Activated gamma-delta T cell (primary cell): ENCODE measurements at regions not wholly inside any gene's neighbourhood (a gene's known extent, or its start where the extent isn't known, plus 50 kb on each side); places are given as distances from the start of the nearest gene placed in this dataset.

Experiments used
- DNase-seq: peaks from one replicate; lab custom pipeline; 2025; lab: John Stamatoyannopoulos, UW

DNA sequence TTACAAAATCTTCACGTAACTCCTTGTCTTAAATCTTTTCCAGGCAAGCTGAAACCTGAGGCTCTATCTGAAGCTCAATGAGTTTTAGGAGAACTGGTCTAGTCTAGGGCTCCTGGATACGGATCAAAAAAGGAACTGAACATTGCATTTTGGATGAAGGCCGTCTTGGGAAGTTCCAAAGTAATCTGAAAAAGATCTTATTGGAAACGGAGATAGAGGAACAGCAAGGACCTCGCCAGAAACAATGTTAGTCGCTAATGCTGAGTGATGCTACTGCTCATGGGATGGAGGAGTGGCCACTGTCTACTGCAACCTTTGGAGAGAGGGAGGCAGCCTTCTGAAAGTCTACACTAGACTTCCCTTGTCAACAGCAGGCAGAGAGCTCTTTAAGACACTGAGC, 91.4 kb upstream of the ATXN1 start:
- DNase-seq: no peak

- DNase-seq: no peak
Observed at GRCh38 chr6:16851758-16852157, 90.5 kb upstream of the ATXN1 start.

GRCh38 chr6:16851044-16851540, 89.8 kb upstream of the ATXN1 start:
- DNase-seq: no peak

GRCh38 chr6:16850681-16851026, 89.4 kb upstream of the ATXN1 start:
- DNase-seq: no peak

DNA sequence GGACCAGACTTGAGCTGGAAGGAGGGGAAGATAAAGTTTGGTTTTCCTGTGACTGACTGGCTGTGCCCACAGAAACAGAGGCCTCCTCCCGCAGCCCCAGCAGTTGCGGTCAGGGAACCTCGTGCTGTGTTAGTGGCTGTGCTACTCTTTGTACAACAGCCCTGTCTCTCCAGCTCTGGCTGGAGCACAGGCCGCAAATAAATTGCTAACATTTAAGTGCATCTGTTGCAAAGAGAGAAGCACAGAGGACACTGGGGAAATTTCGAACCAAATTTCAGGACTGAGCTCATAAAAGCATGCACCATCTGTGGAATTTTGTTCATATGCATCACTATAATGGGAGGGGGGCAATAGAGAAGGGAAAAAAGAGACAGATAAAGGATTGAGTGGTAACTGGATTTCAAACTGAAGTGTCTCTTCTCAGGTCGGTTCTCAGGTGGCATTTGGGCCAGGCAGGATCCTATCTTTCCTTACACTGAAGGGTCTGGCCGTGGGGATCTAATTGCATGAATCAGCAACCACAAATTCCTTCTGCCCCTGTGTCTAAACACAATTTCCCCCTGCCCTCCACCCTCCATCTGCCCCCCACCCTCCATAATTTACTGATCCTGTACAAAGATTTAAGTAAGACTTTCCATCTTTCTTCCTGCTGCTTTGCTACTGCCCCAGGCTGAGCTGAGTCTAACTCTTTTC, 88.9 kb upstream of the ATXN1 start:
- DNase-seq: no peak

GRCh38 chr6:16849280-16849987, 88.2 kb upstream of the ATXN1 start:
- DNase-seq: no peak

DNA sequence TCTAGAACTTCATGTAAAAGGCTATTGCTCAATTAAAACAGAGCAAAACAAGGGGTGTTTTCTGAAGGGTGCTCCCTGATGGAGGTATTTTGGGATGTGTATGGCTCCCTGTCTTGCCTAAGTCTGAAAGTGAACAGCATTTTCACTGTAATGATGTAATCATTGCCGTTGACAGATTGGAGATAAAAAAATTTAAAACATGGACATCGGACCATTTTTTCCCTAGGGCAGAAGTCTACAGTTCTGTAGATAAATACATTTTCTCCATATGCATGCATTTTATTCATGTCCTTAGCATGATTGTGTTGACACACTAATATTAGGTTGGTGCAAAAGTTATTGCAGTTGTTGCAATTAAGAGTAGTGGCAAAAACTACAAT, 85.1 kb upstream of the ATXN1 start:
- DNase-seq: no peak

DNA sequence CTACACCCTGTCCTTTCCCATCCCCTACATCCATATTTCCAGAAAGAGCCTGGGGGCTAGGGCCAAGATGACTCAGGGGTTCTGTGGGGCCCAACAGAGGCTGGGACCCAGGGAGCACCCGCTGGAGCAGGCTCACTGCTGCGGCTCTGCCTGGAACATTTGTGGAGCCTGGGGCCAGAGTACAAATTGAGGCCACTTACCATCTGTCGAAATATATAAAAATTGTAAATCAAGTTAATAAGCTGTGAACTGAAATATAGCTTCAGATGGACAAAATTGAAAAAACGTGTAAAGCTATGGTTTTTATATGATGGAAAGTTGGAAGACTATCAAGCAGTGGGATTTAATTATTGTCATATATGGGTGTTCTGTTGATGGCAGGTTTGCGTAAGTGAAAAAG, 82.9 kb upstream of the ATXN1 start:
- no peak for DNase-seq

DNA sequence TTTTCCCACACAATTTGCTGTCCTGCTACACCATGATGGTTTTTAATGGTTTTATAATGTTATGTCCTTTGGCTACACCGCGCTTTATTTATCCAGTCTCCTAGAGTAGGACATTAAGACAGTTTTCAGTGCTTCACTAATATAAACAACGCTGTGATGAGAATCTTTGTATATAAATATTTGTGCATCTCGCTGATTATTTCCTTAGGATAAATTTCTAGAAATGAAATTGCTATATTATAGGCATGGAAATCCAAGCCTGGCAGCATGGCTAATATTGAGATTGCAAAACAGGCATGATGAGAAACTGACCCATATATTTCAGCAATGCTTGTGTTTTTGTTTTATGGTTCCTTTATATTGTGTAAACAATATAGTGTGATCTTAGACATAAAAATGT, 81.4 kb upstream of the ATXN1 start:
- no peak for DNase-seq

GRCh38 chr6:16841241-16841640, 80.0 kb upstream of the ATXN1 start:
- DNase-seq: no peak

- no peak for DNase-seq
Observed at GRCh38 chr6:16840725-16841124, 79.5 kb upstream of the ATXN1 start.

DNA sequence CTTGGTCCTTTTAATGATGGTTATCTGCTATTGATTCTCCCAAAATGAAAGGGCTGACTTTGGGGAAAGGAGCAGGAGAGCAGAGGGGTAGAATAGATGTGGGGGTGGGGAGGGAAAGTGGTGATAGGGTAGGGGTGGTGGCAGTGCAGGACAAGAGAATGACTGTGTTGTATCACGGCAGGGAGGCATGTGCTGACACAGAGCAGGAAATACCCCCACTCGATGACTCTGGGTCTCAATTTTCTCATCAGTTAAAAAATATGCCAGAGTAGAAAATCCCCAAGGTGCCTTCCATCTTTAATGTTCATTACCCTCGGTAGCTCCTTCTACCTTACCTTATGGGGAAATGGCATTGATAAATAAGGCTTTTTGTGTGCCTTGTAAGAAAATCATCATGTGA, 79.0 kb upstream of the ATXN1 start:
- DNase-seq: no peak

DNA sequence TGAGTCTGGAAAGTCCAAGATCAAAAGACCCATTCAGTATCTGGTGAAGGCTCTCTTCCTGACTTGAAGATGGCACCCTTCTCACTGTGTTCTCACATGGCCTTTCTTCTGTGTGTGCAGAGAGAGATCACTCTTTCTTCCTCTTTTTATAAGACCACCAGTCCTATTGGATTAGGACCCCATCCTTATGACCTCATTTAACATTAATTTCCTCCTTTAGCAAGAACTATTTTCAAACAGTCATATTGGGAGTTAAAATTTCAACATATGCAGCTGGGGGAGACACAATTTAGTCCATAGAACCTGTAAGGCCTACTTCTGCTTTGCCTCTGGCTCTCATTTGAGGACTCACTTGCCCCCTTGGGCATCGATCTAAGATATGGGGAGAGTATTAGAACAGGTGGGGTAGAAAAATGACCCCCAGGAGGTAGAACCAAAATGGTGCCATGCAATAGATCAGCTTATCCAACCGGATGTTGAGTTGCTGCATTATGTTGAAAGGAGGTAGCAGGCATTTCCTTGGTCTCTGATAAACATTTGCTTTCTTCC, 78.4 kb upstream of the ATXN1 start:
- DNase-seq: no peak

GRCh38 chr6:16837217-16837972, 76.1 kb upstream of the ATXN1 start:
- no peak for DNase-seq

DNA sequence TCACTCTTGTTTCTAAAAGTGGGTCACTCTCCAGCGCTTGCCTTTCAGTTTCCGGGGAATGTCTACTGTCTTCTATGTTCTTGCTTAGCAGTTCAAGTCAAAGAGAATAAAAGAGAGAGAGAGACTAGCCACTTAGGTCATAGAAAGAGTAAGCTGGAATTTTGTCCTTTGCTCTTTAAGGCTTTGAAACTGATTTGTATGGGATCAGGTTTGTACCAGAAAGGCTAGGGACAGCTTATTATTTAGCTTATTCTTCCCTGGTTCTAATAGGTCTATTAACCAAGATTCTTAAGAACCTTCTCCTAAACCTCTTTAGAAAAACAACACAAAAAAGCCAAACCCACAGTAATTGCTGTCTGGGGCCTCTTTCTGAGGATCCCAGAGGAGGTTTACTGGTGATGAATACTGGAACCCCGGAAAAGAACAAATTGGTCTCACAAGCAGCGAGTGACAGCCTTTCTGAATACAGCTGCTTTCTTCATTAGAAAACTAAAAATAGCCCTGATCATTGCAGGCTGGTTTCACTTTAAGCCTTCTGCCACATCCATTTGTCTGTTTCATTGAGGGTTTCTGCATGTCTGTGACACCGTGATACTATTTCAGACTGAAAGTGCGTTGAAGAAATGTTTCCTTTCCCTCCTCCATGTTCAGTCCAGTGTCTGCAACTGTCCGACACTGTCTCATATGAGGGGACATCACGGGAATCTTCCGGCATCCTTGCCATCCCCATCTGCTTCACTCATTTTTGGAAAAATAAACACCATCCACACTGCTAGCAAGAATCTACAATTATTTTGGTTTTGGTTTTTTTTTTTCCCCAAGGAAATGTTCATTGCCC, 75.1 kb upstream of the ATXN1 start:
- no peak for DNase-seq

GRCh38 chr6:16834242-16834641, 73.0 kb upstream of the ATXN1 start:
- DNase-seq: no peak

DNA sequence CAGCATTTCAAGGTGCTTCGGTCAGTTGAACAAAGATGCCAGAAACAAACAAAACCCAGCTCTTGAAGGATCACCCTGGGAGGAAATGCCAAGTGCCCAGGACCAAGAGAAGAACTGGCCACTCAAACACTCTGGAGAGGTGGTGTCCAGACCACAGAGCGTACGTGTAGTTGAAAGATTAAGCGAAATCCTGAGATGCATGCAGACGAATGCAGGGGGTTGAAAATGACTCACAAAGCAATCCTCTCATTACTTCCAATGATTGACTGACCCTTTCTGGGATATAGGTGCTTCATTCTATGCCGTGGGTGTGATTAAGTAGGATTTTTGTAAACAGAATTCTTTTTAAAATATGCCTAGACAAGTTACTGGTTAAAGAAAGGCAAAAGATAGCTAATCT, 71.5 kb upstream of the ATXN1 start:
- DNase-seq: no peak

DNA sequence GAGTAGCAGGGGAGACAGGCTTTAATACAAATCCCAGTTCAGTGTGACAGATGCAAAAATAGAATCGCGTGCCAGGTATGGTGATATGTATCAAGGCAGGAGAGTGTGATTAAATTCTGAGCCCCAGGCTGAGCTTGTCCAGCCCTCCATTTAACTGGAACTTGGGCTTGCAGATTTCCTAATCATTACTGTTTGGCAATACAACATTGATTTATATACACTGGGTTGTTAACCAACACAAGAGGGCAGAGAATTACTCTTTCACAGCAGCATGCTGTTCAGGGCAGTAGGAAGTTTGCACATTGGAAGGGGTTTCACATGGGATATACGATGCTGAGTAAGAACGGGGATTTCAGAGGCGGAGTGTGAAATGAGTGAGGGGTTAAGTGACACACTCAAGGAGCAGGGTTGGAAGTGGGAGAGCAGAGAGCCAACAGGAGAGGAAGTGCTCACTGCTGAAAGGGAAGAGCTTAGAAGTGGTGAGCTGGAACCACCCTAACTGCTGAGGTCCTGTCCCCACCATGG, 70.8 kb upstream of the ATXN1 start:
- no peak for DNase-seq

DNA sequence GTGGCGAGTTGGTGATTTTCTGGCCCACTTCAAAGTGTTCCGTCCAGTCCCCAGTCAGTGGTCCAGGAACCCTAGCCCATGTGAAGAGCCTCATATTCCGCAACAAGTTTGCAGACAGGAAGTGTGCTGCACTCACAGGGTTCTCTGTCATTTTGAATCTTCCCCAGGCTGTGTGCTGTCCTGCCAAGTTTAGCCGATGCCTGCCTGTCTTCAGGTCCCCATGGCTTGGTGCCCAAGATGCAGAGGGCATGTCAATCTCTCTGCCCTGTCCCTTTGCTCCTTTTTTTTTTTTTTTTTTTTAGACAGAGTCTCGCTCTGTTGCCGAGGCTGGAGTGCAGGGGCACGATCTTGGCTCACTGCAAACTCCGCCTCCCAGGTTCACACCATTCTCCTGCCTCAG, 69.9 kb upstream of the ATXN1 start:
- no peak for DNase-seq

- no peak for DNase-seq
Observed at GRCh38 chr6:16828058-16828457, 66.8 kb upstream of the ATXN1 start.

- no peak for DNase-seq
Observed at GRCh38 chr6:16827627-16828026, 66.4 kb upstream of the ATXN1 start.

GRCh38 chr6:16825784-16826183, 64.5 kb upstream of the ATXN1 start:
- no peak for DNase-seq
